ENCODE measurements at regions not wholly inside any gene's neighbourhood (a gene's known extent, or its start where the extent isn't known, plus 50 kb on each side); places are given as distances from the start of the nearest gene placed in this dataset.

DNA sequence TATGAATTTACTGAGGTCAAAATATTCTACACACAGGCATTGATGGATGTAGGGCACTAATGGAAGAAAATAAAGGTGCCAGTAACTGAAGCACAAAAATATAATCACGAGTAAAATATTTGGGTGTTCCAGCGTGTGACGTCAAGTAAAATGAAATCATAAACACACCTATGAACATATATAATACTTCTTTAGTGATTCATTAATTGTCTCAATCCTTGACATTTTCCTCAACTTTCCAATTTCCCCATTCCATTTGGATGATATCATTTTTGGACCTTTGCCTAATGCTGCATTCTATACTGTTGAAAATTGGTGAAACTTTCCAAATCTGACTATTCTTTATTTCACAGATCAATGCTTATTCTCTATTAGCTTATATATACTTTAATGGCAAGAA lies 649.3 kb downstream of the GALC start:
- no peak for TF ChIP-seq TAF1 (IDR thresholded peaks at IDR 0.05; ENCODE audit: borderline replicate concordance, insufficient read depth, low read length)
- no peak for TF ChIP-seq POLR2AphosphoS5 (IDR thresholded peaks at IDR 0.05; ENCODE audit: low read depth, low read length)
- no peak for TF ChIP-seq SIN3A (IDR thresholded peaks at IDR 0.05; ENCODE audit: borderline replicate concordance, insufficient read depth, low read length)
- TF ChIP-seq, protein P1, sequence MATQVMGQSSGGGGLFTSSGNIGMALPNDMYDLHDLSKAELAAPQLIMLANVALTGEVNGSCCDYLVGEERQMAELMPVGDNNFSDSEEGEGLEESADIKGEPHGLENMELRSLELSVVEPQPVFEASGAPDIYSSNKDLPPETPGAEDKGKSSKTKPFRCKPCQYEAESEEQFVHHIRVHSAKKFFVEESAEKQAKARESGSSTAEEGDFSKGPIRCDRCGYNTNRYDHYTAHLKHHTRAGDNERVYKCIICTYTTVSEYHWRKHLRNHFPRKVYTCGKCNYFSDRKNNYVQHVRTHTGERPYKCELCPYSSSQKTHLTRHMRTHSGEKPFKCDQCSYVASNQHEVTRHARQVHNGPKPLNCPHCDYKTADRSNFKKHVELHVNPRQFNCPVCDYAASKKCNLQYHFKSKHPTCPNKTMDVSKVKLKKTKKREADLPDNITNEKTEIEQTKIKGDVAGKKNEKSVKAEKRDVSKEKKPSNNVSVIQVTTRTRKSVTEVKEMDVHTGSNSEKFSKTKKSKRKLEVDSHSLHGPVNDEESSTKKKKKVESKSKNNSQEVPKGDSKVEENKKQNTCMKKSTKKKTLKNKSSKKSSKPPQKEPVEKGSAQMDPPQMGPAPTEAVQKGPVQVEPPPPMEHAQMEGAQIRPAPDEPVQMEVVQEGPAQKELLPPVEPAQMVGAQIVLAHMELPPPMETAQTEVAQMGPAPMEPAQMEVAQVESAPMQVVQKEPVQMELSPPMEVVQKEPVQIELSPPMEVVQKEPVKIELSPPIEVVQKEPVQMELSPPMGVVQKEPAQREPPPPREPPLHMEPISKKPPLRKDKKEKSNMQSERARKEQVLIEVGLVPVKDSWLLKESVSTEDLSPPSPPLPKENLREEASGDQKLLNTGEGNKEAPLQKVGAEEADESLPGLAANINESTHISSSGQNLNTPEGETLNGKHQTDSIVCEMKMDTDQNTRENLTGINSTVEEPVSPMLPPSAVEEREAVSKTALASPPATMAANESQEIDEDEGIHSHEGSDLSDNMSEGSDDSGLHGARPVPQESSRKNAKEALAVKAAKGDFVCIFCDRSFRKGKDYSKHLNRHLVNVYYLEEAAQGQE (IDR thresholded peaks at IDR 0.05; ENCODE audit: insufficient read depth in 1 of 2, low read depth in 2 of 2, low read length in 2 of 2), result no peak
- TF ChIP-seq FOXP2 (optimal IDR thresholded peaks at IDR 0.05; ENCODE audit: borderline replicate concordance, extremely low read depth, extremely low read length, insufficient read depth), result no peak

Measured in PFSK-1 (cell line).